B cell (primary cell): ENCODE measurements at regions not wholly inside any gene's neighbourhood (a gene's known extent, or its start where the extent isn't known, plus 50 kb on each side); places are given as distances from the start of the nearest gene placed in this dataset.

Experiments
- ATAC-seq: fragments of 200-7000 bp; cut with Tn5 transposase; one replicate; pipeline ENCODE4 v1.10.0; 2021; ENCODE audit warnings: low read depth, mild to moderate bottlenecking, moderate number of reproducible peaks, moderate library complexity
- CTCF ChIA-PET: fragments of 350-600 bp; sonication (Branson Sonifier 250); formaldehyde crosslinking; loops from one replicate; lab custom pipeline; 2021; ENCODE audit warnings: antibody characterized with exemption, inconsistent platforms; lab: Charles Lee
- POLR2A ChIA-PET: fragments of 350-600 bp; sonication (Branson Sonifier 250); formaldehyde crosslinking; loops from one replicate; lab custom pipeline; 2021; ENCODE audit warnings: antibody characterized with exemption; lab: Charles Lee
- DNase-seq: peaks from one replicate; pipeline ENCODE4 v3.0.0; 2013
- H2AFZ ChIP-seq: 2 replicates; pipeline ENCODE4 v1.6.1; 2012; ENCODE audit warnings: mild to moderate bottlenecking, low read depth, low read length; ENCODE audit not compliant: insufficient read depth, poor library complexity, severe bottlenecking
- H3K27ac ChIP-seq, 2 donors: 1 replicate in 1 of 2; 2 replicates in 1 of 2; pipeline ENCODE4 v1.5.1; 2012 to 2013; ENCODE audit warnings: low read length in 2 of 2, mild to moderate bottlenecking in 2 of 2, moderate library complexity in 1 of 2
- H3K27me3 ChIP-seq, 4 experiments: fragments of 200-600 bp in 1 of 4; sonication (generic) in 1 of 4; replicated peaks in 1 of 4; 1 replicate in 2 of 4; 2 replicates in 2 of 4; pipeline versions ENCODE4 v1.6.1 to v1.7.0; 2013 to 2016; ENCODE audit warnings: low read length in 3 of 4, mild to moderate bottlenecking in 2 of 4, mixed read lengths in 1 of 4, moderate library complexity in 1 of 4; ENCODE audit not compliant: insufficient read depth in 4 of 4, control insufficient read depth in 3 of 4; ENCODE audit errors: control extremely low read depth in 1 of 4
- H3K36me3 ChIP-seq, 2 experiments: replicated peaks in 1 of 2; 1 replicate in 1 of 2; 2 replicates in 1 of 2; pipeline versions ENCODE4 v1.6.1 to v1.7.1; 2013; ENCODE audit warnings: low read length in 1 of 2; ENCODE audit not compliant: insufficient read depth in 2 of 2, control insufficient read depth in 1 of 2; ENCODE audit errors: control extremely low read depth in 1 of 2, extremely low read depth in 1 of 2
- H3K4me1 ChIP-seq, 2 donors: fragments of 200-600 bp in 1 of 2; sonication (generic) in 1 of 2; 1 replicate in 1 of 2; 2 replicates in 1 of 2; pipeline versions ENCODE4 v1.5.1 to v1.6.1; 2013 to 2017; ENCODE audit warnings: low read length in 2 of 2; ENCODE audit not compliant: control insufficient read depth in 2 of 2, insufficient read depth in 2 of 2
- H3K4me2 ChIP-seq: replicated peaks from 2 replicates; pipeline ENCODE3; 2012; ENCODE audit warnings: mild to moderate bottlenecking, low read depth, low read length; ENCODE audit not compliant: poor library complexity, severe bottlenecking
- H3K4me3 ChIP-seq, 5 experiments: fragments of 200-600 bp in 1 of 5; sonication (generic) in 1 of 5; 1 replicate in 3 of 5; 2 replicates in 2 of 5; pipeline versions ENCODE4 v1.5.1 to v1.7.0; 2011 to 2016; ENCODE audit warnings: low read length in 4 of 5, mild to moderate bottlenecking in 4 of 5, low read depth in 2 of 5, control low read depth in 1 of 5, moderate library complexity in 1 of 5; ENCODE audit not compliant: insufficient read depth in 1 of 5; ENCODE audit errors: control extremely low read depth in 1 of 5, extremely low read depth in 1 of 5
- H3K79me2 ChIP-seq: fragments of 200-600 bp; sonication (generic); one replicate; pipeline ENCODE4 v1.6.0; 2016; ENCODE audit warnings: low read length; ENCODE audit not compliant: control insufficient read depth, insufficient read depth
- H3K9ac ChIP-seq: fragments of 200-600 bp; sonication (generic); 2 replicates; pipeline ENCODE4 v1.6.1; 2017; ENCODE audit warnings: mild to moderate bottlenecking, low read length, moderate library complexity
- H3K9me3 ChIP-seq, 3 donors: one replicate each; pipeline versions ENCODE4 v1.6.1 to v1.7.1; 2013; ENCODE audit warnings: low read length in 2 of 3; ENCODE audit not compliant: control insufficient read depth in 2 of 3, insufficient read depth in 1 of 3; ENCODE audit errors: control extremely low read depth in 1 of 3
- H4K20me1 ChIP-seq: 2 replicates; pipeline ENCODE4 v1.6.0; 2012; ENCODE audit warnings: mild to moderate bottlenecking, low read length; ENCODE audit not compliant: insufficient read depth, control insufficient read depth, poor library complexity, severe bottlenecking
- H3K27ac Mint-ChIP-seq: one replicate; pipeline ENCODE4 v1.8.0; 2021; ENCODE audit warnings: mixed read lengths
- H3K27me3 Mint-ChIP-seq: one replicate; pipeline ENCODE4 v1.8.0; 2021; ENCODE audit warnings: mixed read lengths
- H3K4me1 Mint-ChIP-seq: one replicate; pipeline ENCODE4 v1.8.0; 2021; ENCODE audit warnings: mixed read lengths
- H3K4me3 Mint-ChIP-seq: one replicate; pipeline ENCODE4 v1.8.0; 2021; ENCODE audit warnings: mixed read lengths
- H3K9me3 Mint-ChIP-seq: one replicate; pipeline ENCODE4 v1.8.0; 2022; ENCODE audit warnings: mixed read lengths; ENCODE audit not compliant: insufficient read depth
- EZH2 ChIP-seq: IDR thresholded peaks from 2 replicates; pipeline ENCODE4 v1.6.1; 2012; ENCODE audit warnings: borderline replicate concordance, low read depth, mild to moderate bottlenecking, moderate library complexity, low read length; ENCODE audit not compliant: insufficient read depth, poor library complexity, severe bottlenecking
- WGBS: methylation state at CpG from one replicate; pipeline ENCODE4 v1.1.5; 2013; ENCODE audit warnings: missing lambda C conversion rate; ENCODE audit not compliant: insufficient coverage; 5-methylcytosine and 5-hydroxymethylcytosine counted together
- intact Hi-C: fragments of 100-400 bp; cut with micrococcal nuclease; formaldehyde crosslinking; loops from one replicate; pipeline ENCODE4 v1.10.0; 2022
- TF ChIP-seq, protein P1 (sequence below): fragments of 200-600 bp; IDR thresholded peaks from one replicate; pipeline ENCODE4 v1.8.0; 2022; ENCODE audit warnings: antibody characterized with exemption, mild to moderate bottlenecking

DNA sequence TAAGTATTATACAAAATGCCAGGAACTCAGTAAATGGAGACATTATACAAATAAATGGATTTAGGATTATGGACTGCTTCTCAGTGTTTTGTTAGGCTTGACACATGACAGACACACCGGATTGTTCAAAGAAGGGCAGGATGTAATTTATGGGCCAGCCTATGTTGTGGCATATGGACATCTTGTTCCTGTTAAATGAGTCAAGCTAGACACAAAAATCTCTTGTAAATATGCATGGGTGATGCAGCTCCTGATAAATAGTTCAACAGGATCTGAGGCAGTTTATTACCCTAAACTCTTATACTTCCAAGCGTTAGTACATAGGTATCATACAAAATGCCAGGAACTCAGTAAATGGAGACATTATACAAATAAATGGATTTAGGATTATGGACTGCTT is 502.3 kb downstream of the TBC1D4 start:
- no peak overlapping the region for H3K9ac ChIP-seq
- Mint-ChIP-seq H3K27ac (no peak overlapping the region), H3K27me3 (peaks cover 4% of the 10 kb centered on the region), H3K4me1 (no peaks in the 10 kb centered on the region), H3K4me3 (no peak overlapping the region), H3K9me3 (no peaks in the 10 kb centered on the region)
- H3K4me1 ChIP-seq: no peaks in the 10 kb centered on the region
- no peaks in the 10 kb centered on the region for H3K79me2 ChIP-seq
- no peaks in the 10 kb centered on the region for H3K27me3 ChIP-seq
- ChIA-PET CTCF (no interaction called here), POLR2A (no interaction called here)
- no peaks in the 10 kb centered on the region for H3K36me3 ChIP-seq
- peaks cover 0 to 3% (median 0%) of the 10 kb centered on the region in 3 donors for H3K9me3 ChIP-seq
- DNase-seq (no peak), ATAC-seq (no peak)
- H3K27ac ChIP-seq: no peak overlapping the region
- H3K4me3 ChIP-seq: no peak overlapping the region
- no peak for TF ChIP-seq EZH2
- TF ChIP-seq, protein P1, sequence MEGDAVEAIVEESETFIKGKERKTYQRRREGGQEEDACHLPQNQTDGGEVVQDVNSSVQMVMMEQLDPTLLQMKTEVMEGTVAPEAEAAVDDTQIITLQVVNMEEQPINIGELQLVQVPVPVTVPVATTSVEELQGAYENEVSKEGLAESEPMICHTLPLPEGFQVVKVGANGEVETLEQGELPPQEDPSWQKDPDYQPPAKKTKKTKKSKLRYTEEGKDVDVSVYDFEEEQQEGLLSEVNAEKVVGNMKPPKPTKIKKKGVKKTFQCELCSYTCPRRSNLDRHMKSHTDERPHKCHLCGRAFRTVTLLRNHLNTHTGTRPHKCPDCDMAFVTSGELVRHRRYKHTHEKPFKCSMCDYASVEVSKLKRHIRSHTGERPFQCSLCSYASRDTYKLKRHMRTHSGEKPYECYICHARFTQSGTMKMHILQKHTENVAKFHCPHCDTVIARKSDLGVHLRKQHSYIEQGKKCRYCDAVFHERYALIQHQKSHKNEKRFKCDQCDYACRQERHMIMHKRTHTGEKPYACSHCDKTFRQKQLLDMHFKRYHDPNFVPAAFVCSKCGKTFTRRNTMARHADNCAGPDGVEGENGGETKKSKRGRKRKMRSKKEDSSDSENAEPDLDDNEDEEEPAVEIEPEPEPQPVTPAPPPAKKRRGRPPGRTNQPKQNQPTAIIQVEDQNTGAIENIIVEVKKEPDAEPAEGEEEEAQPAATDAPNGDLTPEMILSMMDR: no peak
- intact Hi-C loops: no loop called here
- no peak overlapping the region for H3K4me2 ChIP-seq
- 83% methylated on average over 1 of the region's 2 CpGs for WGBS
- no peaks in the 10 kb centered on the region for H4K20me1 ChIP-seq
- no peak overlapping the region for H2AFZ ChIP-seq

DNA sequence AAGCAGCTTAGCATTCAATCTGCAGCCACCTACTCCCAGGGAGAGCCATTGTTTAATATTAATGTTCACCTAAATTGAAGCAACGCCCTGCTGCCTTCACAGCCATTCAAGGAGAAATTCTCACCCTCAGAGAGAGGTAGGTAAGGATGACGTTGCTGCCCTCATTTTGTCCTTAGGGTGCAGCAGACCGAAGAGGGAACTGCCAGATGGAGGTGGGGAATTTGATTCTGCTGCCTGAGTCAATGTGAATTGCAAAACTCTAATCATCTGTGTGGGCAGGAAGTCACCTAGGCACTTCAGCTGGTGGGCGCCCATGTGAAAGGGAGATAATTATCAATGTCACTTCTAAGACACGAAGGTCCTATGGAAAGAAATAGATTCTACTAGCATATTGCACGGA is 503.4 kb downstream of the TBC1D4 start:
- ATAC-seq: no peak
- WGBS: 88% methylated on average over 1 of the region's 6 CpGs
- no peak overlapping the region for H3K4me3 ChIP-seq
- no peaks in the 10 kb centered on the region for H3K4me1 ChIP-seq
- TF ChIP-seq, protein P1: no peak
- no peak for TF ChIP-seq EZH2
- no peaks in the 10 kb centered on the region for H3K79me2 ChIP-seq
- H3K9me3 Mint-ChIP-seq: no peaks in the 10 kb centered on the region
- ChIA-PET POLR2A (no interaction called here), CTCF (no interaction called here)
- no peak overlapping the region for H3K4me2 ChIP-seq
- H3K27ac ChIP-seq: no peak overlapping the region
- H3K27ac Mint-ChIP-seq: no peak overlapping the region
- no peaks in the 10 kb centered on the region for H4K20me1 ChIP-seq
- H3K36me3 ChIP-seq: no peaks in the 10 kb centered on the region
- H3K4me3 Mint-ChIP-seq: no peak overlapping the region
- peaks cover 0 to 3% (median 0%) of the 10 kb centered on the region in 3 donors for H3K9me3 ChIP-seq
- no peak overlapping the region for H2AFZ ChIP-seq
- H3K9ac ChIP-seq: no peak overlapping the region
- H3K4me1 Mint-ChIP-seq: no peaks in the 10 kb centered on the region
- H3K27me3 Mint-ChIP-seq: peaks cover 4% of the 10 kb centered on the region
- H3K27me3 ChIP-seq: no peaks in the 10 kb centered on the region
- DNase-seq: no peak
- intact Hi-C loops: no loop called here
